ENCODE measurements at regions not wholly inside any gene's neighbourhood (a gene's known extent, or its start where the extent isn't known, plus 50 kb on each side); places are given as distances from the start of the nearest gene placed in this dataset.

- no peak for TF ChIP-seq POLR2A (IDR thresholded peaks at IDR 0.05; ENCODE audit: low read depth, low read length)
- TF ChIP-seq PAX5 (IDR thresholded peaks at IDR 0.05; ENCODE audit: insufficient read depth, low read length, severe bottlenecking): no peak
- TF ChIP-seq TAF1 (IDR thresholded peaks at IDR 0.05; ENCODE audit: low read depth, low read length): no peak
- no peak for TF ChIP-seq POLR2AphosphoS5 (IDR thresholded peaks at IDR 0.05; ENCODE audit: low read depth, low read length)
- no peak for TF ChIP-seq SPI1 (IDR thresholded peaks at IDR 0.05; ENCODE audit: low read depth, low read length)
These were observed 281.6 kb upstream of the RGS18 start for GRCh38 chr1:191876631-191877030.

Measured in GM12891 (cell line).